ENCODE measurements at regions not wholly inside any gene's neighbourhood (a gene's known extent, or its start where the extent isn't known, plus 50 kb on each side); places are given as distances from the start of the nearest gene placed in this dataset.

DNA sequence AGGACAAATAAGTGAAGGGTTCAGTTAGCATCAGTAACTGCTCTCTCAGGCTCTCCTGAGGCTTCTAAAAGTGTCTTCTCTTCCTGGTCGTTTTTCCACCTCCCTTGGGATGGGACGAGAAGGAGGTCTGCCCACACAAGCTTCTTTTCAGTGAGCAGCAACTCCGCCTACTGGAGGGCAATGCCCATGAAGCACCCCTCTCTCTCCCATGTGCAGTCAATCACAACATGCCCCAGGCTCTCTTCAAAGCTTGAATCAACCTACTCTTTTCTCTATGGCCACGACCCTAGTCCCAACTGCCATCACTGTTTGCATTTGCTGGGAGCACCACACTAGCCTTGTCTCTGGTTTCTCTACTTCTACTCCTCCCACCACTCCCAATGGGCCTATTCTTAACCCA lies 135.6 kb downstream of the RPS24 start:
- no peaks in the 10 kb centered on the region for H3K4me1 Mint-ChIP-seq
- H3K27ac Mint-ChIP-seq, result no peak overlapping the region
- H3K27me3 Mint-ChIP-seq, result peaks cover 17% of the 10 kb centered on the region
- POLR2A ChIA-PET, result no interaction called here
- DNase-seq (no peak), ATAC-seq (ENCODE audit: low read depth) (no peak)
- H3K36me3 Mint-ChIP-seq, result no peaks in the 10 kb centered on the region
- H3K4me3 Mint-ChIP-seq, result no peak overlapping the region
- H3K9me3 Mint-ChIP-seq, result no peaks in the 10 kb centered on the region

DNA sequence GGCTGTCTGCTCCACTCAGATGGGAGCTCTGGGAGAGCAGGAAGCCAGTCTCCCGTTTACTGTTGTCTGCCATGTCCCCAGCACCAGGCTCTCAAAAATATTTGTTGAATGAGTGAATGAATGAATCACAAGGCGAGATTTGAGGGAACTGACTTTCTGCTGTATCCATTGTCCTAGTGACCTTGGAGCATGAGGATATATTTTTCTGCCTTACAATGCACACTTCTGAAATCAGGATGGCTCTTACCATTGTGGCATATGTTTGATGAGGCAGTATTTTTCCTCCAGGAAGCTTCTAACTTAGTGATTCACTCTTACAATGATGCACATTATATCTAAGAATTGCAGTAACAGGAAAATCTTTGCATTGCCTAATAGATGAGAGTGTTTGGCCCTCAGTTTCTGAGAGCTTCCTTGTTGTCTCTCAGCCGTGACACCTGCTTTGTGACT lies 136.4 kb downstream of the RPS24 start:
- ATAC-seq (ENCODE audit: low read depth), result no peak
- POLR2A ChIA-PET, result no interaction called here
- DNase-seq, result no peak
- Mint-ChIP-seq H3K9me3 (no peaks in the 10 kb centered on the region), H3K4me1 (no peaks in the 10 kb centered on the region), H3K27ac (no peak overlapping the region), H3K36me3 (no peaks in the 10 kb centered on the region), H3K27me3 (peaks cover 17% of the 10 kb centered on the region), H3K4me3 (no peak overlapping the region)

DNA sequence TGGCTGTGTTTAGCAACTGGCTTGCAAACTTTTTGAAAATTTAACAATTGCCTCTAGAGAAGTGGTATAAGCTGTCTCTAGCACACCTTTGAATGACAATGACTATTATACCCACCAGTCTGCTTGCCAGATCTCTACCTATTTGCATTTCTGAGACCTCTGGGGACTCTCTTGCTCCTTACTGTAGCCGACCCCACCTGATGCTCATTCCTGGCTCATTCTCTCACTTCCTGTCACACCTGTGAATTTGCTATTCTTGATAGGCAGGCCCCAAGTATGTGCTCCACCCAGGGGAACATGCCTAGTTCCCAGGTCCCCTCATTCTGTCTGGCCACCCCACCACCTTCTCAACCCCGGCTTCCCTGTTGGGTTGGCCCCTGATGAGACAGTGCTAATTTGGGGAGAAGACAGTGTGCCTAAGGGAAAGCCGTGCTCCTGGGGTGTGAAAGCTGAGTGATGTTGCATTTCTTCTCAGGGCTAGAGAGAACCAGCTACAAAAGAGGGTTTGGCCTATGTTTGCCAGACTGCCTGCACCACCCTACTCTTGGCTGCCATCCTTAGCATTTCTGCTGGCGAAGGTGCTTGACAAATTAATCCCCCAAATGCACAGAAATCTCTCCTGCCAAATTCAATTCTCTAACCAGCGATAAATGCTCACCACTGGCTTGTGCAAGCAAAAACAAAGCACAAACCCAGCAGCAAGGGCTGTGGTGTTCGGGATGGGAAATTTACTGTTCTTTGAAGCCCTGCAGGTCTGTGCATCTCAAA lies 138.2 kb downstream of the RPS24 start:
- no peak for ATAC-seq (ENCODE audit: low read depth)
- Mint-ChIP-seq H3K27ac (no peak overlapping the region), H3K4me1 (no peaks in the 10 kb centered on the region), H3K9me3 (no peaks in the 10 kb centered on the region), H3K36me3 (no peaks in the 10 kb centered on the region), H3K27me3 (peaks cover 20% of the 10 kb centered on the region), H3K4me3 (no peak overlapping the region)
- DNase-seq, result no peak
- POLR2A ChIA-PET, result no interaction called here

DNA sequence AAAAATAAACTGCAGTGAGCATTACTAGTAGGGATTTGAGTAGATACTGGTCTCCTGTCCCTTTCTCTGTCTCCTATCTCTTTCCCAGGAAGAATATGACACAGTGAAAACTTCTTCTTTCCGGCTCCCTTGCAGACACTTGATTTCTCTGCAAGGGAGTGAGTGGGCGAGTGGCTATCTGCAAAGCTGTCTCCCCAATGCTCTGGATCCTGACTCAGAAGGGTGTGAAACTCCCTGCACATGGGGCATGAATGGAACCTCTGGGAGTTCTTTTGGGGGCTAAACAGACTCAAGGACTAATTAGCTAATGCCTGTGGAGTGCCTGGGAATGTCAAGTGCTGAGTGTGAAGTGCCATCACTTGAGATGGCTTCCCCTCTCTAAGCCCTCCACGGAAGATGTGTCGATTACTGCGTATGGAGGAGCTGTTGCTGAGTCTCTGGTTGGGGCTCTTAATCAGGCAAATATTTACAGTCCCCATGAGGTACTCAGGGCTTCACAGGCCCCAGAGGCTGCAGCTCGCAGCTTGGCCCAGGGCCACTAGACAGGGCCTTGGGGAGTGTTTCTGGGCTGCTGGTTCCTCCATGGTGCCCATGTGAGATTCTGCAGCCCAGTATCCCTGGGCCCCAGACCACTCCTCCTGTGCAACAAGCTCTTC lies 139.8 kb downstream of the RPS24 start:
- no peaks in the 10 kb centered on the region for H3K36me3 Mint-ChIP-seq
- no peaks in the 10 kb centered on the region for H3K9me3 Mint-ChIP-seq
- peaks cover 15% of the 10 kb centered on the region for H3K27me3 Mint-ChIP-seq
- no peak overlapping the region for H3K27ac Mint-ChIP-seq
- ATAC-seq (ENCODE audit: low read depth) (no peak), DNase-seq (no peak)
- H3K4me3 Mint-ChIP-seq, result no peak overlapping the region
- POLR2A ChIA-PET, result no interaction called here
- H3K4me1 Mint-ChIP-seq, result no peaks in the 10 kb centered on the region

DNA sequence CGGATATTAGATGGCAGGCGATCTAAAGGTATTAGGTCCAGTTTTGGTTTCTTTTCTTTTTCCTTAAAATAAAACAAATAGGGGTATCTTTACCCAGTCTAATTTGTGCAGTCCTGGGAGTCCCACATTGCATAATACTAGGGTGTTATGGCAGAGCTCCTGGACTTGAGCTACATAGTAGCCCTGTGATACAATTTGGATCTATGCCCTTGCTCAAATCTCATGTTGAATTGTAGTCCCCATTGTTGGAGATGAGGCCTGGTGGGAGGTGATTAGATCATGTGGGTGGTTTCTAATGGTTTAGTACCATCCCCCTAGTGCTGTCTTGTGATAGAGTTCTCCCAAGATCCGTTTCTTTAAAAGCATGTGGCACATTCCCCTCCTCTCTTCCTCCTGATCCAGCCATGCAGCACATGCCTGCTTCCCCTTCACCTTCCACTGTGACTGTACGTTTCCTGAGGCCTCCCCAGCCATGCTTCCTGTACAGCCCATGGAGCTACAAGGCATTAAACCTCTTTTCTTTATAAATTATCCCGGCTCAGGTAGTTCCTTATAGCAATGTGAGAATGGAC lies 141.9 kb downstream of the RPS24 start:
- Mint-ChIP-seq H3K4me3 (no peak overlapping the region), H3K27ac (no peak overlapping the region), H3K27me3 (peaks cover 4% of the 10 kb centered on the region), H3K4me1 (no peaks in the 10 kb centered on the region), H3K9me3 (no peaks in the 10 kb centered on the region), H3K36me3 (no peaks in the 10 kb centered on the region)
- POLR2A ChIA-PET, result no interaction called here
- DNase-seq (no peak), ATAC-seq (ENCODE audit: low read depth) (no peak)

DNA sequence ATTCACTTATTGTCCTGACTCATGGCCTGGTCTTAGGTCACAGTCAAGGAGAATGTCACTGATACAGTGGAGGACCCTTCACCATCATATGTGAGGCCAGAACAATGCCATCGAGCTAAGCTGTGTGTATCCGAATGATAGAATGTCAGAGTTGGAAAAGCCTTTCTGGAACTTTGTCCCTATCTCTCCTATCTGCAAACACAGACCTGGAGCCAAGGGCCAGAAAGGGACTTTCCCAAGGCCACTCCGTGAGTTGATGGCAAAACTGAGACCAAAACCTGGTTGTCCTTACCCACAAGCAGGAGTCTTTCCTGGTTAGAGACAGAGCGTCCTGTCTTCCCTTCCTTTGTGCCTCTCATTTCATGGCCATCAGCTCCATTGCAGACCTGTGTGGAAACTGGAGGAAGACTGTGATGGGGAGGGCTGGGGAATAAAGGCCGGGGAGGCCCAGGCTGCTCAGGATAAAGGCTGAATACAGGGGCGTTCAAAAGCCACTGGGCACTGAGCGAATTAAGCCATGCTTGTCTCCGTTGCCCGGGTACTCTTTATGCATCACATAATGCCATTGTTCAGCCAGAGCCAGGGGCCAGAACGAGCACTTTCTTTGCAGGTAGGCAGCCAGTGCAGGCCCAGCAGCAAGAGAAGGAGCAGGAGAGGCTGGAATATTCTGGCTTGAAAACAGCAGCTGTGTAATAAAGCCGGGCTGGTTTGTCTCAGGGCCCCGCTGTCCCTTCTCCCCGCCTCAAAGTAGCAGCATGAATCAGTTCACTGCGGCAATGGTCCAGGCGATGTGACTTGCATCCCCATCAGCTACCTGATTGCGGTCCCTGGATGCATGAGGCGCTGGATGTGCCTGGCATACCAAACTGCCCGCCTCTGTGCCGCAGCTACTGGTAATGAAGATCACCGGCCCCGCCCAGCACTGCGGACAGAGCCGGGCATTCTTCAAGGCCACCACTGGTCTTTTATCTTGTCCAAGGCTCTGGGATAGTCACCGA lies 143.0 kb downstream of the RPS24 start:
- ATAC-seq (ENCODE audit: low read depth) (no peak), DNase-seq (no peak)
- H3K36me3 Mint-ChIP-seq, result no peaks in the 10 kb centered on the region
- no peak overlapping the region for H3K4me3 Mint-ChIP-seq
- no peak overlapping the region for H3K27ac Mint-ChIP-seq
- H3K27me3 Mint-ChIP-seq, result peaks cover 4% of the 10 kb centered on the region
- POLR2A ChIA-PET, result no interaction called here
- H3K4me1 Mint-ChIP-seq, result no peaks in the 10 kb centered on the region
- H3K9me3 Mint-ChIP-seq, result no peaks in the 10 kb centered on the region

DNA sequence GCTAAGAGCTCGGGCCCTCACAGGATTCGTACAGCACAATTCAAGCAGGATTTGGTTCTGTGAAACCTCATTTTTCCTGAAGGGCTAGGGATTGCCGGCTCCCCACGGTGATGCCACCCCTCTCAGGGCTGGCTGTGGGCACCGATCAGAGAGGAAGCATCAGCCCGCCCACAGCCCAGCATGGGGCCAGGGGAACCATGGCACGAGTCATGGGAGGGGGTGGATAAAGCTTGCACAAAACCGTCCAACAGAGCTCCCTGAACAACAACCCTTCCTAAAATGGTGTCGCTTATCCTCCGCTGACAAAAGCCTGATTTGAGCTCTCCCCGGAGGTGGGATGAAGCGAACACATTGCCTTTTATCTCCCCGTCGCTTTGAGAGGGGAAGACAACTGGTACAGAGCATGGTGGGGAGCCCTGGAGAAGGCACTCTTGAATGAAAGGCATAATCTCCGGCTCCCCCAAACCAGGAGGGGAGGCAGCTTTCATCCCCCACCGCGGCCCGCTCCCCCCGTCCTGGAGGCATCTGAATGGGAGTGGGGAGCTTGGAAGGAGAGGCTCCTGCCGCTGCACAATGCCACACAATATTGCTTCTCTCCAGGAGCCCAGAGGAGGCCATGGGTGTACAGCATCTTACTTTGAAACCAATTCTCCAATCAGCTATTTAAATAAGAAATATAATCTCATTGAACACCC lies 144.0 kb downstream of the RPS24 start:
- Mint-ChIP-seq H3K4me3 (no peak overlapping the region), H3K4me1 (no peaks in the 10 kb centered on the region), H3K27me3 (peaks cover 4% of the 10 kb centered on the region), H3K36me3 (no peaks in the 10 kb centered on the region), H3K27ac (no peak overlapping the region), H3K9me3 (no peaks in the 10 kb centered on the region)
- POLR2A ChIA-PET, result no interaction called here
- ATAC-seq (ENCODE audit: low read depth) (no peak), DNase-seq (no peak)

DNA sequence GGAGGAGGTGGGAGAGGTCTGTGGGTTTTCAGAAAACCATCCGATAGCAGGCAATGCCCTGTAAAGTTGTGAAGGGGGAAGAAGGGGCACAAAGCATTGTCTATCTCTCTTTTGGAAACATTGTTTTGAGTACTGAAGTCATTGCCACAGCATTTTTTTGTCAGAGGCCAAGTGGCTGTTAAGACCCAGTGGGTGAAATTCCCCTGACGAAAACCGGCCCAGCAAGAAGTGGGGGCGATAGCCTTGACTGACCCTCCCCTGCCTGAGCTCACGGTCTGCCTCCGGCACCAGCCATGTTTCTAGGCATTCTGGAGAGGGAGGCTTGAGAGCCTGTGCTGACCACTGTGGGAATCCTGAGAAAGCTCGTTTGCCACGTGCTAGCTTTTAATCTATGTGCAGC lies 144.7 kb downstream of the RPS24 start:
- H3K4me1 Mint-ChIP-seq, result peaks cover 2% of the 10 kb centered on the region
- H3K27ac Mint-ChIP-seq, result no peak overlapping the region
- H3K36me3 Mint-ChIP-seq, result no peaks in the 10 kb centered on the region
- peaks cover 3% of the 10 kb centered on the region for H3K27me3 Mint-ChIP-seq
- no peak overlapping the region for H3K4me3 Mint-ChIP-seq
- no peak for ATAC-seq (ENCODE audit: low read depth)
- H3K9me3 Mint-ChIP-seq, result no peaks in the 10 kb centered on the region
- POLR2A ChIA-PET, result no interaction called here
- no peak for DNase-seq

DNA sequence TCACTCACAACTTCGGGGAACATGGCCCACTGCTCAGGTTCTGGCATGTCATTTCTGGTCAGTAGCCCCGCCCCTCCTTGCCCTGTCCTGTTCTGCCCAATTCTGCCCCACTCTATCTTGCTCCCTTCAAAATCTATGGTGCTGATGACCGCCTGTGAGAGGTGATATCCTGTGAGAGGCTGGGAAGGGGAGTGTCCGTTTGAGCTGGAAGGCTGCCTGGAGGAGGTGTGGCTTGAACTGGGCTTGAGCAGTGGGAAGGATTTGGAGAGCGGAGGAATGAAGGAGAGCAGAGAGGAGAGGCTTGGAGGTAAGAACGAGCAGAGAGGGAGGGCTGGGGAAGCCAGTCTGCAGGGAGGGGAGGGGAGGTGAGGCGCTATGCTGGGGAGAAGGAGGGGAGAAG lies 145.3 kb downstream of the RPS24 start:
- no peak for DNase-seq
- peaks cover 4% of the 10 kb centered on the region for H3K4me1 Mint-ChIP-seq
- H3K36me3 Mint-ChIP-seq, result no peaks in the 10 kb centered on the region
- peak overlapping the region; percentile 46 for H3K27ac Mint-ChIP-seq
- no peak for ATAC-seq (ENCODE audit: low read depth)
- no peaks in the 10 kb centered on the region for H3K9me3 Mint-ChIP-seq
- H3K4me3 Mint-ChIP-seq, result no peak overlapping the region
- peaks cover 3% of the 10 kb centered on the region for H3K27me3 Mint-ChIP-seq
- POLR2A ChIA-PET, result no interaction called here

DNA sequence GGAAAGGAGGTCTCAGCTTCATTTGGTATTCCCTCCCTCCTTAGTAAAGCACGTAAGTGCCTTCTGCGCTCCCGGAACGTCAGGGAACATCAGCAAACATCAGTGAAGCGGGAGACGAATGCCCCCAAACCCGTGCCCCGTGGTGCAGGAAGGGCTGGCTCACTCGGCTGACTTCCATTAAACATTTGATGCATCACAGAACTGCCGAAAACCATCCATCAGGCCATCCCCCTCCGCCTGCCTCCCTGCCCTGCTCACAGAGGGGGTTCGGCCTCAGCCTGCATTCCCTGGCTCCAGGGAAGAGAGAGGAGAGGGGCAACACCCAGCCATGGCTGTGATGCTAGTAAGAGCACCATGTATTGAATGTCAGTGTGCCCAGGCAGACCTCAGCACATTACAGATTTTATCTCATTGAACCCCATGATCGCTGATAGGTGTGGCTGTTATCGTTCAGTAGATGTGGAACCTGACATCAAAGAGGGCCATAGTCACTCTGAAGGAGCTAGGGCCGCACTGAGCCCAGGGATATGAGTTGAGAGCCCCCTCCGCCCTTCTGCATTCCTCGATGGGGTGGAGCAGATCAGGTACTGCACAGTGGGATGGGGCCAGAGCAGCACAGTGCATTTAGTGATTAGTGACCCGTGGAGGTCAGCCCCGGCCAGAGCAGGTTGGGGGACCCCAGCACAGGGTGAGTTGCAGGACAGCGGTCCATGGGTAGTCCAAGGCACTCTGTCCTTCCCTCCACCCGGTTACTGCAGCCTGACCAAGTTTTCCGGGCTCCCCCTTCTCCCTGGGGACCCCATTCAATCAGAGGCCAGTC lies 146.4 kb downstream of the RPS24 start:
- DNase-seq (no peak), ATAC-seq (ENCODE audit: low read depth) (no peak)
- Mint-ChIP-seq H3K4me3 (no peak overlapping the region), H3K27ac (no peak overlapping the region), H3K4me1 (peaks cover 5% of the 10 kb centered on the region), H3K27me3 (peaks cover 3% of the 10 kb centered on the region), H3K36me3 (no peaks in the 10 kb centered on the region), H3K9me3 (no peaks in the 10 kb centered on the region)
- POLR2A ChIA-PET, result no interaction called here

DNA sequence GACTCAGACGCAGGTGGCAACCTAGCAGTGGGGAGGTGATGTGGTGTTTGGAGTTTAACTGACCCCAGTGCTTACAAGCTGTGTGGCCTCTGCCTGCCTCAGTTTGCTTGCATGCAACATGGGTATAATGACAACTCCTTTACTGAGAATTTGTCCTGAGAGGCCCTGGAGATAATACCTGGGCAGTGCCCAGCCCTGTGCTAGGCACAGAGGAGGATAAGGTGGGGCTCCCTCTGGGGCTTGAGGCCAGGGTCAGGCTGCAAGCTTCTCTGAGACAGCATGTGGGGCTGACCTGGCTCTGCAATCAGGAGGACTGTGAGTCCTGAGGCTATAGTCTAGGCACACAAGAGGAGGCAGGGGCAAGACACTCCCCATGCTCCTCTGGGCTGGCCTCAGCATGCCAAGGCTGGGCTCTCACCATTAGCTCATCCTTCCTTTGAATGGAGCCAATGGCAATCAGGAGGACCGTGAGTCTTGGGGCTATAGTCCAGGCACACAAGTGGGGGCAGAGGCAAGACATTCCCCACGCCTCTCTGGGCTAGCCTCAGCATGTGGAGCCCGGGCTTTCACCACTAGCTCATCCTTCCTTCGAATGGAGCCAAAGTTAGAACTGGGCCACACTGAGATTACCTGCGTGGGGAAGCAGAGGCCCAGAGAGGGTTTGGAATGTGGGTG lies 147.9 kb downstream of the RPS24 start:
- no peak for DNase-seq
- no peak overlapping the region for H3K27ac Mint-ChIP-seq
- ATAC-seq (ENCODE audit: low read depth), result no peak
- no peak overlapping the region for H3K4me3 Mint-ChIP-seq
- no peaks in the 10 kb centered on the region for H3K36me3 Mint-ChIP-seq
- no peaks in the 10 kb centered on the region for H3K27me3 Mint-ChIP-seq
- POLR2A ChIA-PET, result no interaction called here
- H3K4me1 Mint-ChIP-seq, result peaks cover 5% of the 10 kb centered on the region
- H3K9me3 Mint-ChIP-seq, result no peaks in the 10 kb centered on the region

DNA sequence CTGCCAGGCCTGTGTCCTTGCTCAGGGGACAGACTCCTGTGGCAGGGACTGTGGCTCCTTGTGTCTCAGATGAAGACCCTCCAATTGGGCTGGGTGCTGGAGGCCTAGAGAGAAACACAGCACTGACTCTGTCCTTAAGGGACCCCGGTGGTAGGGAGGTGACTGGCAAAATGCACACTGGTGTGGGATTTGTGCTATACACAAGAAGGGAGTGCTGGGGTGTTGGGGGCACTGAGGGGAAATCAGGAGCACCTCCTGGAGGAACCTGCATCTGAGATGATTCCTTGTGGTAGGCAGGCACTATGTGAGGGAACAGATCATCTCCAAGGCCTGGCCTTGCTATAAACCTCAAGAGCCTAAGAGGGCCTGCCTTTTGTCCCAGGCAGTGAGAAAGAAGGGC lies 149.2 kb downstream of the RPS24 start:
- no peak overlapping the region for H3K27ac Mint-ChIP-seq
- POLR2A ChIA-PET, result no interaction called here
- H3K9me3 Mint-ChIP-seq, result no peaks in the 10 kb centered on the region
- DNase-seq (no peak), ATAC-seq (ENCODE audit: low read depth) (no peak)
- H3K27me3 Mint-ChIP-seq, result no peaks in the 10 kb centered on the region
- peaks cover 5% of the 10 kb centered on the region for H3K4me1 Mint-ChIP-seq
- H3K4me3 Mint-ChIP-seq, result no peak overlapping the region
- no peaks in the 10 kb centered on the region for H3K36me3 Mint-ChIP-seq
